ENCODE measurements at regions not wholly inside any gene's neighbourhood (a gene's known extent, or its start where the extent isn't known, plus 50 kb on each side); places are given as distances from the start of the nearest gene placed in this dataset.
A peak's percentile ranks its signal among the peaks of the same experiment; 100 is the strongest.

- peak; percentile 76 for DNase-seq (ENCODE audit: low read depth)
- no peak overlapping the region for H3K4me3 ChIP-seq (ENCODE audit: low read length)
- no peak for TF ChIP-seq CTCF (conservative IDR thresholded peaks at IDR 0.05; ENCODE audit: low read depth, low read length)
Measured at GRCh38 chr6:159577564-159577963, 115.5 kb downstream of the SOD2 start.

- TF ChIP-seq CTCF (conservative IDR thresholded peaks at IDR 0.05; ENCODE audit: low read depth, low read length), result no peak
- no peak for DNase-seq (ENCODE audit: low read depth)
- H3K4me3 ChIP-seq (ENCODE audit: low read length), result no peak overlapping the region
Measured at GRCh38 chr6:159572439-159573110, 120.5 kb downstream of the SOD2 start.

DNA sequence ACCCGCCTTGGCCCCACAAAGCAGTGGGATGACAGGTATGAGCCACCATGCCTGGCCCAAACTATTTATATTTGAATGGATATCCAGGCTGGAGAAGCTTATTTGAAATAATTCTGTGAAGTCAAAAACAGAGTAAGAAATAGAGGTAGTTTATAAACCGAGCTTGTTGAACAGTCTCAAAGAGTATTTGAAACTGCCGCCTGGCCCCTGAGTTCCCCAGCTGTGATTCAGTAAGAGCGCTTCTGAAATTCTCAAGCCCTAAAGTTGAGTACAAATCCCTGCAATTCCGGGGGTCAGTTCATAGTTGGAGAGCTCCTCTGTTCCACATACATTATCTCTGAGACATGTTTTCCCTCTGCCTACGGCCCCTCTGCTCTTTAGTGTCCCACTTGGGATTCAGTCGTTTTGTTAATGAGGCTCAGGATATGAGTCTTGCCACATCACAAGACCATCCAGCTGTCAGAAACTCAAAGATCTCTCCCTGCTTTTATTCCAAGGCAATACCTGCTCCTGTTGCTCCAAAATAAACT is 127.8 kb downstream of the SOD2 start:
- no peak for DNase-seq (ENCODE audit: low read depth)
- no peak overlapping the region for H3K4me3 ChIP-seq (ENCODE audit: low read length)
- no peak for TF ChIP-seq CTCF (conservative IDR thresholded peaks at IDR 0.05; ENCODE audit: low read depth, low read length)

DNA sequence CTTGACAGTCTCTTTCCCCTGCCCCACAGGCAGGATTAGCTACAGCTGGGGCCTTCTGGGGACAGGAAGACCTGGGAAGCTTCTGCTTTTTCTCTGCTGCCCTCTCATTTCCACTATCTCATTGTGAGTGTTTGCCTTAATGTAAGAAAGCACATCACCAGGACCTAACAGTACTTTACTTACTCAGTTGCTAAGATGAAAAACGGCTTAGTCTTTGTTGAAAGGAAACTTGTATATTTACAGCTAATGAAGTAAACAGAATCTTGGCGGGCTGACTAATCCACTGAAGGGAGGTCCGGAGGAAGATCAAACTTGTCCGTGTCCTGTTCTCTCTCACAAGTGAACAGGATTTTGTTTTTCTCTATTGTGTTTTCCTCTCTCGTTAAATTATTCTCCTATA is 128.6 kb downstream of the SOD2 start:
- no peak overlapping the region for H3K4me3 ChIP-seq (ENCODE audit: low read length)
- no peak for DNase-seq (ENCODE audit: low read depth)
- no peak for TF ChIP-seq CTCF (conservative IDR thresholded peaks at IDR 0.05; ENCODE audit: low read depth, low read length)

DNA sequence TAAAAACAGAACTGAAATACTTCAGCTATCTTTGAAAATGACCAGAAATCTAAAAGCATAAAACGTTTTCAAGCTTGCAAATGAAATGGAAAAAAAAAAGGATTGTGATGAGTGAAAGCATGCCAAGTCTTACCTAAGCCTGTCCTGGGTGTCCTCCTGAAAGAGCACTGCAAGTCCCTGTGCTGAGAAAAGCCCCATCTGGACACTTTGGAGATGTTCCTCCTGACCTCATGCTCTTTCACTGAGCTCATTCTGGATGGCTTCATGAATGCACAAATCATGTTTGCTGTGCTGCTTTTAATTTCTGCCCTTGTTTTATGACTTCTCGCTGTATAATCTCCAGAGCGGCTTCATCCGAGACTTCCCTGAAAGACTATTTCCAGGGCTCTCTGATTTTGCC is 136.0 kb downstream of the SOD2 start:
- no peak for TF ChIP-seq CTCF (conservative IDR thresholded peaks at IDR 0.05; ENCODE audit: low read depth, low read length)
- no peak for DNase-seq (ENCODE audit: low read depth)
- no peak overlapping the region for H3K4me3 ChIP-seq (ENCODE audit: low read length)

- no peak for TF ChIP-seq CTCF (conservative IDR thresholded peaks at IDR 0.05; ENCODE audit: low read depth, low read length)
- DNase-seq (ENCODE audit: low read depth), result no peak
- H3K4me3 ChIP-seq (ENCODE audit: low read length), result no peak overlapping the region
Measured at GRCh38 chr6:159555082-159555875, 137.8 kb downstream of the SOD2 start.

All from retinal pigment epithelial cell (primary cell).